ENCODE measurements at regions not wholly inside any gene's neighbourhood (a gene's known extent, or its start where the extent isn't known, plus 50 kb on each side); places are given as distances from the start of the nearest gene placed in this dataset.
"Not testable (repeated sequence)": the region's sequence is repeated elsewhere in the genome, so short reads cannot be mapped to it uniquely, and the experiment has no call there.

GRCh38 chr10:91740353-91740924 lies 57.8 kb upstream of the TNKS2 start:
- Histone ChIP-seq H3K4me1 (no peaks in the 10 kb centered on the region), H3K36me3 (no peaks in the 10 kb centered on the region), H3K9me3 (no peaks in the 10 kb centered on the region), H3K27ac (no peak overlapping the region), H3K4me3 (no peak overlapping the region), H3K27me3 (replicated peaks in 1 of 7) (peaks cover 0 to 36% (median 8%) of the 10 kb centered on the region in 7 donors)
- no peak for DNase-seq
- TF ChIP-seq POLR2AphosphoS5 (IDR thresholded peaks at IDR 0.05) (no peak), POLR2A (IDR thresholded peaks at IDR 0.05) (no peak), CTCF (IDR thresholded peaks at IDR 0.05 in 8 of 11, conservative IDR thresholded peaks at IDR 0.05 in 3 of 11) (no peak)
- intact Hi-C loops (cut with DNase I; ENCODE audit: low total_unique reads): no loop called here
- WGBS, 5 donors: 92 to 98% (median 95%) methylated on average over 6 of the region's 6 CpGs

- H3K9me3 ChIP-seq; H3K27me3 ChIP-seq (replicated peaks in 1 of 7); H3K27ac ChIP-seq; intact Hi-C loops (cut with DNase I; ENCODE audit: low total_unique reads); DNase-seq; H3K36me3 ChIP-seq; H3K4me1 ChIP-seq; H3K4me3 ChIP-seq: not testable (repeated sequence)
- WGBS, 5 donors: 70 to 97% (median 79%) methylated on average over 3 of the region's 3 CpGs
Observed at GRCh38 chr10:91732265-91732664, 66.0 kb upstream of the TNKS2 start.

GRCh38 chr10:91729339-91729738 lies 68.9 kb upstream of the TNKS2 start:
- H3K9me3 ChIP-seq; intact Hi-C loops (cut with DNase I; ENCODE audit: low total_unique reads); H3K36me3 ChIP-seq; H3K27ac ChIP-seq; H3K4me3 ChIP-seq; H3K4me1 ChIP-seq; H3K27me3 ChIP-seq (replicated peaks in 1 of 7); DNase-seq: not testable (repeated sequence)

- H3K36me3 ChIP-seq: no peaks in the 10 kb centered on the region
- H3K27ac ChIP-seq: no peak overlapping the region
- peaks cover 0 to 9% (median 3%) of the 10 kb centered on the region in 8 donors for H3K9me3 ChIP-seq
- 82 to 92% (median 85%) methylated on average over 2 of the region's 2 CpGs for WGBS, 5 donors
- H3K4me3 ChIP-seq: no peak overlapping the region
- no peaks in the 10 kb centered on the region for H3K4me1 ChIP-seq
- no peak for TF ChIP-seq POLR2A (IDR thresholded peaks at IDR 0.05)
- TF ChIP-seq POLR2AphosphoS5 (IDR thresholded peaks at IDR 0.05): no peak
- TF ChIP-seq CTCF (IDR thresholded peaks at IDR 0.05 in 8 of 11, conservative IDR thresholded peaks at IDR 0.05 in 3 of 11): no peak
- intact Hi-C loops (cut with DNase I; ENCODE audit: low total_unique reads): no loop called here
- no peak for DNase-seq
- peaks cover 0 to 6% (median 0%) of the 10 kb centered on the region in 7 donors for H3K27me3 ChIP-seq (replicated peaks in 1 of 7)
Observed at GRCh38 chr10:91726355-91726754, 71.9 kb upstream of the TNKS2 start.

GRCh38 chr10:91724933-91725332 lies 73.3 kb upstream of the TNKS2 start:
- H3K27ac ChIP-seq: no peak overlapping the region
- intact Hi-C loops (cut with DNase I; ENCODE audit: low total_unique reads): no loop called here
- H3K36me3 ChIP-seq: no peaks in the 10 kb centered on the region
- no peak for TF ChIP-seq POLR2A (IDR thresholded peaks at IDR 0.05)
- TF ChIP-seq CTCF (IDR thresholded peaks at IDR 0.05 in 8 of 11, conservative IDR thresholded peaks at IDR 0.05 in 3 of 11): no peak
- no peak for TF ChIP-seq POLR2AphosphoS5 (IDR thresholded peaks at IDR 0.05)
- no peak overlapping the region for H3K4me3 ChIP-seq
- H3K27me3 ChIP-seq (replicated peaks in 1 of 7): peaks cover 0 to 6% (median 0%) of the 10 kb centered on the region in 7 donors
- DNase-seq: no peak
- H3K4me1 ChIP-seq: no peaks in the 10 kb centered on the region
- 84 to 95% (median 92%) methylated on average over 3 of the region's 3 CpGs for WGBS, 5 donors
- peaks cover 0 to 9% (median 3%) of the 10 kb centered on the region in 8 donors for H3K9me3 ChIP-seq
